ENCODE measurements at regions not wholly inside any gene's neighbourhood (a gene's known extent, or its start where the extent isn't known, plus 50 kb on each side); places are given as distances from the start of the nearest gene placed in this dataset.
"Not testable (repeated sequence)": the region's sequence is repeated elsewhere in the genome, so short reads cannot be mapped to it uniquely, and the experiment has no call there.

DNA sequence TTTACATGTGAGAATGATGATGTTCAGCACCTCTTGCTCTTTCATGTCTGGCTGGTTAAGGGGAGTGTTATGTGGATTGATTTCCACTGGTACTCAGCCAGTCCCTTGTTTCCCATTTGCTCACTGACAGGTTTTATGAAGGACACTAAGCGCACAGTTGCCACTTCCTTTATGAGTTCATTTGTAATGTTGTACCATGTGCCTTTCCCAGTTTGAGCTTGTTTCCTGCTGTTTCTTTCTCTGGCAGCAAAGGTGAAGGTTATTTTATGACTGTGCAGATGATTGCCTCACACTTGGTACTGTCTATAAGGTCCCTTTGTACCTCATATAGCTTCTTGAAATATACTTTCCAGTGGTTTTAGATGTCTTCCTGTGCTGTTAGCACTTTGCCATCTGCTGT, 1700.5 kb upstream of the TMEFF2 start:
- DNase-seq: no peak

- no peak for DNase-seq
Measured at GRCh38 chr2:193894081-193894480, 1699.3 kb upstream of the TMEFF2 start.

DNA sequence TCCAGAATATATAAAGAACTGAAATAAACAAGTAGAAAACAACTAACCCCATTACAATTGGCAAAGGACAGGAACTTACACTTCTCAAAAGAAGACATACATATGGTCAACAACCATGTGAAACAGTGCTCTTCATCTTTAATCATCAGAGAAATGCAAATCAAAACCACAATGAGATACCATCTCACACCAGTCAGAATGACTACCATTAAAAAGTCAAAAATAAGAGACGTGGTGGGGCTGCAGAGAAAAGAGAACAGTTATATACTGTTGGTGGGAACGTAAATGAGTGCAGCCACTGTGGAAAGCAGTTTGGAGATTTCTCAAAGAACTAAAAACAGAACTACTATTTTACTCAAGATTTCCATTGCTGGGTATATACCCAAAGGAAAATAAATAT, 1696.3 kb upstream of the TMEFF2 start:
- DNase-seq: no peak

DNA sequence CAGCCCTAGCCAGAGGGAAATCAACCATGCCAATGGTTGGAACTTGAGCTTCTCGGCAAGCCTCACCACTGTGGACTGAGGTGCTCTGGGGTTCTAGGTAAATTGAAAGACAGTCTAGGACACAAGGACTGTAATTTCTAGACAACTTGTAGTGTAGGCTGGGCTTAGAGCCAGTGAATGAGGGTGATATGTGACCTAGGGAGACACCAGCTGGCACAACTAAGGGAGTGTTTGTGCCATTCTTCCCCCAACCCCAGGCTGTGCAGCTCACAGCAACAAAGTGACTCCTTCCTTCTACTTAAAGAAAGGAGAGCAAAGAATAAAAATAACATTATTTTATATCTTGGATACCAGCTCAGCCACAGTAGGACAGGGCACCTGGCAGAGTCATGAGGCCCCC, 1690.7 kb upstream of the TMEFF2 start:
- DNase-seq: no peak

DNA sequence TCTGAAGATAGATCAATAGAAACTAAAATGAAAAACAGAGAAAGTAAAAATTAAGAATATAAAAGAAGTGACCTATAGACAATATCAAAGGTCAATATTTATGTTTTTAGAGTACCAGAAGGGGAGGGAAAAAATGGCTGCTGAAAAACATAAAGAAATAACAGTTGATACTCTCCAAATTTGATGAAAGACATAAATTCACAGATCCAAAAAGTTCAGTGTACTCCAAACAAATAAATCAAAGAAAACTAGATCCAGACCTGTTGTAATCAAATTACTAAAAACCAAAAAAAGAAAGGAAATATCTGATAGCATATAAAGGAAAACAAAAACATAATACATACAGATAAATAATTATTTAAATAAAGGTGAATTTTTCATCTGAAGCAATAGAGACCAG, 1689.1 kb upstream of the TMEFF2 start:
- no peak for DNase-seq

- no peak for DNase-seq
Measured at GRCh38 chr2:193876980-193877379, 1682.2 kb upstream of the TMEFF2 start.

DNA sequence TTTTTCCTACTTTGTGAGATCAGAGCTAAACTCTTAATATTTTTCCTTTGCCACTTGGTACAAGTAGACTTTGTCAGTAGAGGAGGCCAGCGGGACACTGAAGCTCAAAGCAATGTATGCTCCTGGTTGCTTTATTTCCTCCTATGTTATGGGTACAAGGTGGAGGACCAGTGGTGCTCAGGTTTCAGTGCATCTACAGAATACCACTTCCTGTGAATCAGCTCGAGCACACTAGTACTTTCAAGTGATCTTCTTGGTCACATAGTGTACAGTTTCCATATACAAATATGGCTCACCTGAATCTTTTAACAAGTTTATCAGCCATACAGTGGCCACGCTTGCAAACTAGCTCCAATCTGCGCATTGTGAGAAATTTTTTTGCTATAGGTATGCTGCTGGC, 1674.8 kb upstream of the TMEFF2 start:
- DNase-seq: no peak

DNA sequence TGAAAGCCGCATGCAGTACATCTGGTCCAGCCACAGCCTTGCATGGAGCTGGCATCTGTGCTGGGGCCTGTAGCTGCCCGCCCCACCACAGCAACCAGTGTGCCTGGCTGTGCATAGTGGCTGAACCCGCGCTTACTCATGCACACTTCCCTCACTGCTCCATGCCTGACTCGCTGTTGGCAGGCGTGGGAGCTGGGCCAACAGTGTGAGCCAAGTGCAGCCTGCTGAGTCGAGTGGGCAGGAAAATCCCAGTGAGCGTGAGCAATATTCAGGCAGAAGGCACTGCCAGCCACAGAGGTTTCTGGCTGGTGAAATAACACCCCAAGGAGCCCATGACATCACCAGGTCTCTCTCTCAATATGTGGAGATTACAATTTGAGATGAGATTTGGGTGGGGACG, 1674.1 kb upstream of the TMEFF2 start:
- peak; percentile 38 for DNase-seq

GRCh38 chr2:193868132-193868531, 1673.4 kb upstream of the TMEFF2 start:
- DNase-seq: no peak

- no peak for DNase-seq
Measured at GRCh38 chr2:193867454-193867853, 1672.7 kb upstream of the TMEFF2 start.

DNA sequence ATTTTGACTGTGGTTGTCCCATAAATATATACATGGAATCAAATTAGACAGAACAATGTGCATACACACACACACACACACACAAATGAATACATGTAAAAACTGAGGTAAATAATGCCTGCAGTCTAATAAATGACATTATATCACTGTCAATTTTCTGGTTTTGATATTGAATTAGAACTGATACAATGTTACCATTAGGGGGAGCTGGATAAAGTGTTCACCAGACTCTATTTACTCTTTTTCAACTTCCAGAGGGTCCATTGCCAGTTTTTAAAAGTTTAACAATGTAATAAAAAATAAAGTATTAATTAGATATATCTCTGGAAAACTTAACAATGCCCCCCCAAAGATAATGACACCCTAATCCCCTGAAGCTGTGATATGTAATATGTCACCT, 1666.8 kb upstream of the TMEFF2 start:
- no peak for DNase-seq

GRCh38 chr2:193847991-193848390, 1653.3 kb upstream of the TMEFF2 start:
- DNase-seq: no peak

DNA sequence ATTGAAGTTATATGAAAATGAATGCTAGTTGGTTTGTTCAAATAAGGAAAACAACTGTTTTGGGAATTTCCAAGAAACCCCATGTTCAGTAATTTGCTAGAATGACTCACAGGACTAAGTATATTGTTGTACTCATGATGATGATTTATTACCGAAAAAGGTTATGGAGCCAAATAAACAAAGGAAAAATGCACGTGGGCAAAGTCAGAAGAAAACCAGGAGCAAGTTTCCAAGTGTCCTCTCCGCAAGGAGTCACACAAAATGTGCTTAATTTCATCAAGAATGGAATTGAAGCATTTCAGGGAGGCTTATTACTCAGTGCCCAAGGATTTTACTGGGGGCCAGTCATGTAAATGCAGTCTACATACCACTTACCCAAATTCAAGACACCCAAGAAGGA, 1652.4 kb upstream of the TMEFF2 start:
- peak; percentile 21 for DNase-seq

DNA sequence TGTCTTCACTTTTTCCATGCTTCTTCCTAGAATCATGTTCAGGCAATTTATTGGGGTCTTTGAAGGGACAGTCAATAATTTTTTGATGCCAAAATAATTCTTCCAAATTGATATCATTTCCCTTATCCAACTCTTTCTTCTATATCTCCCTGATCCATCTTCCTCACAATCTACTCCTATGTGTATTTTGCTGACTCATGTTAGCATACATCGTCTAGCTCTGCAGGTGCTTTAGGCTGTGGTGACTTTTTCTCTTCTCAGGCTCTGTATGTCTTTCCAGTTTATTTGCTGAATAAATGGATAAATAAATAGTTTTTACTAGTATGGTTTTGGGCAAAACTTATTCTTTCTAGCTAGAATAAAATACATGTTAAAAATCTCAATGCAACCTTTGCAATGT, 1650.9 kb upstream of the TMEFF2 start:
- DNase-seq: no peak

DNA sequence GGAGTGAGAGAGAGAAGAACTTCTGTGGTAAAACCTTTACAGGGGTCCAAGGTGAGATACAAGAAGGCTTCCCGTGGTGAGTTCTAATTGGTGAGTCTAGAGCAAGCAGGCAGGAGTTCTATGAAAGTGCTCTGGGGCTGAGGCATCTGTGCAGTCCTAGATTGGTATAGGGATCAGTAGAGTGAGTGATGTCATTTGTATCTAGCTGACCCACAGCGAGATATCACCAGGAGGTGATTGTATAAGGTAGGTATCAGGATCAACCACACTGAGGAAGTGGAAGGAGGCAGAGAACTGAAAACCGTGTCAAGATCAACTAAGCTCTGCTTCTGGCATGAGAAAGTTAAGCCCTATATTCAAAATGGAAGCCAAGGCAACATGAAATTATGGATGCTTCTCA, 1648.9 kb upstream of the TMEFF2 start:
- no peak for DNase-seq

DNA sequence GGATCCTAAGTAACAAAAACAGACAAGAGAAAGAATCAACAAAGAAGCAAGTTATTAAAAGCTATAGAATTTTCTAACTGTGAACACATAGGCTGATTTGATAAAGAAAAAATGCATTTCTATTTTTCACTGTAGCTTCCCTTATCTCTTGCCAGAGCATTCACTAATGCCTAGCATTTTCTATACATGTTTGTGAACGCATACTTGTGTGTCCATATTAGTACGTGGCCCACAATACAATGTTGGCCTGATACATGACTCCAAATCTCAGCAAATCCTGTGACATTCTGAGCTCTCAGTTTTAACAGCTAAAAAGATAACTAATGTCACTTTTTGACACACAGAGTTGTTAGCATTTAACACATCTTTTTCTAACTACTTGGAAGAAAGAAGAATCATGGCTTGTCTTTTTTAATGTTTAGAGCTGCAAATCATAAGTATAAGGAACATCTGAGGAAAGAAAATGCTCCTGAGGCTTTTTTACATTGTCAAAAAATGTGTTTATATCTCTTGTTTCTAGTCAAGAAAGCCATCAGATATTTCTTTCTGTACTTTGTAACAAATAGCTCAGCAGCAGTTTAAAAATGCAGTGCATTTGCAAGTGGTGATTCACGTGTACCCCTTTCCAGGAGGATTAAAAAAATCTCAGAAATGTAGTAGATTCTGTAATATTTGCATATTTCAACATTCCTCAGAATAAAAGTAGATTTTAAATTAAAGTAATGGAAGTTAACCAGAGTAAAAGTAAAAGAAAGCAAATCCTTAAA, 1646.8 kb upstream of the TMEFF2 start:
- DNase-seq: no peak

GRCh38 chr2:193837111-193837738, 1642.5 kb upstream of the TMEFF2 start:
- DNase-seq: no peak

DNA sequence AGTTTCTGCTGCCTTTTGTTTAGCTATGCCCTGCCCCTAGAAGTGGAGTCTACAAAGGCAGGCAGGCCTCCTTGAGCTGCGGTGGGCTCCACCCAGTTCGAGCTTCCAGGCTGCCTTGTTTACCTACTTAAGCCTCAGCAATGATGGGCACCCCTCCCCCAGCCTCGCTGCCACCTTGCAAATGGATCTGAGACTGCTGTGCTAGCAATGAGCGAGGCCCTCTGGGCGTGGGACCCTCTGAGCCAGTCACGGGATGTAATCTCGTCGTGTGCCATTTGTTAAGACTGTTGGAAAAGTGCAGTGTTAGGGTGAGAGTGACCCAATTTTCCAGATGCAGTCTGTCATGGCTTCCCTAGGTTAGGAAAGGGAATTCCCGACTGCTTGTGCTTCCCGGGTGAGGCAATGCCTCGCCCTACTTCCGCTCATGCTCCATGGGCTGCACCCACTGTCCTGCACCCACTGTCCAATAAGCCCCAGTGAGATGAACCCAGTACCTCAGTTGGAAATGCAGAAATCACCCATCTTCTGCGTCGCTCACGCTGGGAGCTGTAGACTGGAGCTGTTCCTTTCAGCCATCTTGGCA, 1641.8 kb upstream of the TMEFF2 start:
- DNase-seq: not testable (repeated sequence)

GRCh38 chr2:193833895-193834294, 1639.2 kb upstream of the TMEFF2 start:
- not testable (repeated sequence) for DNase-seq

DNA sequence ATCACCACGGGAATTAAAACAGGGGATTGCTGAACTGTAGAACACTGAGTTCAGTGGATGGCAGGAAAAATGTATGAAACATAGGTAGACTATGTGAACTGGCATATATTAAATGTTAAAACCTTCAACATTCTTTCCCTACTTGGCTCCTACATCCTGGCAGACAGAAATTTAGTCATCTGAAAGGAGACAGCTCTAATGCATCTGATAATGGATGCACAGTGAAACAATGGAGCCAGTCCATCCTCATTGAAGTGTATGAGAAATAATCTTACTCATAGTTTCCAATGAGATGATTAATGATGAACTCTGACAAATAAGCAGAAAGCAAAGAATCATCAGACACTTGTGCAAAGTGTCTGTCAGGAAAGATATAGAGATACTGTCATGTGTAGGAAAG, 1629.7 kb upstream of the TMEFF2 start:
- peak; percentile 72 for DNase-seq

DNA sequence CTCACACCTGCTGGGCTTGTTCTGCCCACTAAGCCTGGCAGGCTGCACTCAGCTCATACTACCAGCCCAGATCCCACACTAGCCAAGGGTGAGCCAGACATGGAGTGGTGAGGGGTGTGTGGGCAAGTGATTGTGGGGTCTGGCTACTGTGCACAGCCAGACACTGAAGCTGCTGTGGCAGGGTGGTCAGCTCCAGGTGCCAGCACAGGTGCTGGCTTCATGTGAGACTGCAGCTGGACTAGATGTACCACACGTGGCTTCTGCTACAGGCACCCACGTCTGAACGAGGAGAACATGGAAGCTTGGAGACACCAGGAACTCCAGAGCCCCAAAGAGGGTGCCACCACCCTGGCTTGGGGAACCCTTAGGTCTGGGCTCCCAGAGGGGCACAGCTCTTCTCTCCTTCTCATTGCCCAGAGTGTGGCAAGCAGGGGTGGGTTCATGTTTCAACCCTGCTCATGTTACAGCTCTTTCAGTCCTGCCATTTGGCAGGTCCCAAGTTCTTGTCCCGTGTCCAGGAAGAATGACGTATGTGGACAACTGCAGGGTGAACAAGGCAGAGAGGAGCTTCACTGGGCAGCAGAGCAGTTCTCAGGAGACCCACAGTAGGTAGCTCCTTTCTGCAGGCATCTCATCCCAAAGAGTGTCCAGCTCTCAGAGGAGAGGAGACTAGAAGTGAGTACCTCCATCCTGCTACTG, 1624.2 kb upstream of the TMEFF2 start:
- DNase-seq: no peak

DNA sequence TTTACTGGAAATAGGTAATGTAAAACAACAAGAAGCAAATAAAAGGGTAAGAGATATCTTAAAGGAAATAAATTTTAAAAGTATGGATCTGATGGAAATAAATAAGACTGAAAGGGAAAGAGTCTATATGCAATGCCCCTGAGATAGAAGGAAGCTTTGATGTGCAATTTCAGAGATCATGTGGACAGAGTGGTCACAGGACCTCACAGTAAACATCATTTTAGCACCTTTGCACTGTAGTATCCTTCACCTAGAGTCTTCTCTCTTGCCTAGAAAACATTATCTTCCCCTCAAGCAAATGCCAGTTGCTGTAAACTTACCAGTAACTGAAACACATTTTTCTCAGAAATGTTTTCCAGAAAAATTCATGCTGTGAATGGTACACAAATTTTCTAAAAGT, 1621.3 kb upstream of the TMEFF2 start:
- no peak for DNase-seq

GRCh38 chr2:193810533-193810932, 1615.8 kb upstream of the TMEFF2 start:
- no peak for DNase-seq

DNA sequence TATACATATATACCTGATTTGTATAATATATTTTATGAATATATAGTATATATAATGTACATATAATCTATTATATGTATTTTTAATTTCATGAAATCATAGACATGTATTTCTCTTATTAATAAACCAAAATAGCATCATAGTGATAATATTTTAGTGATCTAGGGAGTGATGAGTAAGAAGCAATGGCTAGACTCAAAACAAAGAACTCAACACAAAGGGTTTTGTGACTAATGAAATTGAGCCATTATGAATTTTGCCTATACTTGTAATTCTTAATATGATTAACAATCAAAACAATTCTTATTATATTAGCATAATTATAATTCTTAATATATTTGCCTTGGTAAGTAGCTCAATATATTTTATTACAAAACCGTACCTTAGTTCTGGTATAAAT, 1614.1 kb upstream of the TMEFF2 start:
- DNase-seq: no peak
